GM12878 (cell line): ENCODE measurements at regions not wholly inside any gene's neighbourhood (a gene's known extent, or its start where the extent isn't known, plus 50 kb on each side); places are given as distances from the start of the nearest gene placed in this dataset.

Source experiments
- ATAC-seq: fragments of 200-7000 bp; cut with Tn5 transposase; 3 replicates; pipeline ENCODE4 v1.9.1; 2020; ENCODE audit warnings: mild to moderate bottlenecking, moderate library complexity
- BruUV-seq: library from RNA; stranded (reverse); fragments of 400-500 nt; replicated peaks from 2 replicates; lab custom pipeline; 2021; lab: Mats Ljungman, UMichigan
- CTCF ChIA-PET: fragments of 300-600 bp; sonication (Branson Sonifier 250); formaldehyde crosslinking; extraction: SDS; loops from one replicate; lab custom pipeline; 2021; ENCODE audit warnings: inconsistent platforms; lab: Yijun Ruan, JAX
- POLR2A ChIA-PET: fragments of 350-600 bp; formaldehyde crosslinking; extraction: SDS; loops from one replicate; lab custom pipeline; 2021; ENCODE audit warnings: inconsistent platforms; lab: Charles Lee
- RAD21 ChIA-PET: fragments of 300-600 bp; sonication (Branson Sonifier 250); formaldehyde crosslinking; loops from one replicate; lab custom pipeline; 2023; ENCODE audit warnings: antibody characterized with exemption; ENCODE audit not compliant: unreplicated experiment; lab: Charles Lee
- SMC1A ChIA-PET: fragments of 300-600 bp; sonication (Branson Sonifier 250); formaldehyde crosslinking; loops from one replicate; lab custom pipeline; 2023; ENCODE audit not compliant: unreplicated experiment, uncharacterized antibody; lab: Charles Lee
- DNase-seq: peaks from one replicate; pipeline ENCODE4 v3.0.0-alpha.2; 2011; ENCODE audit warnings: low read depth, low spot score
- FAIRE-seq: peaks from 3 replicates; lab custom pipeline; 2011; peaks lifted over from hg19 to GRCh38; lab: Jason Lieb, UNC
- H2AFZ ChIP-seq: 2 replicates; pipeline ENCODE4 v1.6.0; 2011; ENCODE audit warnings: low read depth, low read length, control low read depth; ENCODE audit not compliant: control insufficient read depth
- H3K27ac ChIP-seq: 2 replicates; pipeline ENCODE4 v1.5.1; 2011; ENCODE audit warnings: control low read depth; ENCODE audit not compliant: control insufficient read depth, insufficient read depth
- H3K27me3 ChIP-seq, 2 experiments: replicated peaks in 1 of 2; 2 replicates each; pipeline versions ENCODE4 v1.6.0 to v1.6.1; 2011; ENCODE audit warnings: low read length in 1 of 2; ENCODE audit not compliant: control insufficient read depth in 2 of 2, insufficient read depth in 2 of 2
- H3K36me3 ChIP-seq, 2 experiments: 2 replicates each; pipeline ENCODE4 v1.5.1; 2011; ENCODE audit warnings: low read length in 1 of 2; ENCODE audit not compliant: control insufficient read depth in 2 of 2, insufficient read depth in 2 of 2
- H3K4me1 ChIP-seq: 2 replicates; pipeline ENCODE4 v1.6.1; 2011; ENCODE audit warnings: mild to moderate bottlenecking, low read length, moderate library complexity, mixed read lengths; ENCODE audit not compliant: control insufficient read depth, insufficient read depth
- H3K4me2 ChIP-seq: 2 replicates; pipeline ENCODE4 v1.6.0; 2011; ENCODE audit warnings: control low read depth; ENCODE audit not compliant: control insufficient read depth, insufficient read depth
- H3K4me3 ChIP-seq: fragments of 200-600 bp; sonication (generic); 2 replicates; pipeline ENCODE4 v1.5.1; 2016
- H3K79me2 ChIP-seq: 2 replicates; pipeline ENCODE4 v1.6.0; 2011; ENCODE audit warnings: low read length; ENCODE audit not compliant: control insufficient read depth, insufficient read depth
- H3K9ac ChIP-seq: 2 replicates; pipeline ENCODE4 v1.8.0; 2011; ENCODE audit warnings: low read length, control low read depth, mixed read lengths; ENCODE audit not compliant: control insufficient read depth, insufficient read depth
- H3K9me3 ChIP-seq: replicated peaks from 3 replicates; pipeline ENCODE4 v1.5.1; 2011; ENCODE audit warnings: mild to moderate bottlenecking, low read length; ENCODE audit not compliant: control insufficient read depth, insufficient read depth
- H4K20me1 ChIP-seq: 2 replicates; pipeline ENCODE4 v1.6.0; 2011; ENCODE audit not compliant: control insufficient read depth, insufficient read depth
- EGR1 ChIP-seq, 2 experiments: IDR thresholded peaks; 1 replicate in 1 of 2; 2 replicates in 1 of 2; pipeline ENCODE4 v1.6.1; 2011 to 2012; ENCODE audit warnings: low read depth in 2 of 2, low read length in 2 of 2, borderline replicate concordance in 1 of 2, mild to moderate bottlenecking in 1 of 2, moderate library complexity in 1 of 2
- JUNB ChIP-seq: IDR thresholded peaks from 2 replicates; pipeline ENCODE4 v1.6.1; 2016; ENCODE audit warnings: antibody characterized with exemption, mild to moderate bottlenecking
- MEF2A ChIP-seq: IDR thresholded peaks from 2 replicates; pipeline ENCODE4 v1.6.1; 2011; ENCODE audit warnings: low read depth, mild to moderate bottlenecking, low read length, moderate library complexity; ENCODE audit not compliant: insufficient read depth
- NFYB ChIP-seq: IDR thresholded peaks from 2 replicates; pipeline ENCODE4 v1.6.1; 2011; ENCODE audit warnings: low read depth, mild to moderate bottlenecking, low read length, improper control_type of control experiment, moderate library complexity; ENCODE audit not compliant: insufficient read depth
- NR2F1 ChIP-seq: fragments of 450-650 bp; conservative IDR thresholded peaks from 2 replicates; pipeline ENCODE4 v1.6.1; 2017; ENCODE audit warnings: mild to moderate bottlenecking
- SMC3 ChIP-seq: IDR thresholded peaks from 2 replicates; pipeline ENCODE4 v1.6.1; 2011; ENCODE audit warnings: low read length, improper control_type of control experiment, borderline replicate concordance
- SPI1 ChIP-seq: IDR thresholded peaks from 2 replicates; pipeline ENCODE4 v1.6.1; 2011; ENCODE audit warnings: low read depth, mild to moderate bottlenecking, low read length, moderate library complexity, borderline replicate concordance; ENCODE audit not compliant: insufficient read depth
- SREBF1 ChIP-seq: IDR thresholded peaks from 2 replicates; pipeline ENCODE4 v1.6.1; 2012; ENCODE audit warnings: mild to moderate bottlenecking, low read length
- STAT1 ChIP-seq: fragments of 450-650 bp; conservative IDR thresholded peaks from 2 replicates; pipeline ENCODE4 v1.6.1; 2014; ENCODE audit warnings: antibody characterized with exemption, mild to moderate bottlenecking
- TCF7 ChIP-seq: IDR thresholded peaks from 2 replicates; pipeline ENCODE4 v1.6.1; 2014; ENCODE audit warnings: antibody characterized with exemption, borderline replicate concordance
- ZBTB40 ChIP-seq: fragments of 450-650 bp; IDR thresholded peaks from 2 replicates; pipeline ENCODE4 v1.6.1; 2016; ENCODE audit warnings: mild to moderate bottlenecking, moderate library complexity, borderline replicate concordance
- WGBS: methylation state at CpG from one replicate; pipeline ENCODE4 v1.1.6; 2016; ENCODE audit warnings: low lambda C conversion rate; ENCODE audit not compliant: insufficient replicate concordance, insufficient coverage; ENCODE audit errors: missing lambda C conversion rate; 5-methylcytosine and 5-hydroxymethylcytosine counted together
- in situ Hi-C: fragments of 300-500 bp; cut with MboI; formaldehyde crosslinking; loops from 9 replicates; pipeline ENCODE4 v1.14.3; 2018; ENCODE audit warnings: mixed read lengths
- intact Hi-C: fragments of 100-400 bp; cut with micrococcal nuclease; formaldehyde crosslinking; loops from one replicate; pipeline ENCODE4 v1.14.2; 2022; ENCODE audit not compliant: unreplicated experiment
- TF ChIP-seq, protein P1 (sequence below): fragments of 450-650 bp; IDR thresholded peaks from 2 replicates; pipeline ENCODE4 v1.6.1; 2017; ENCODE audit warnings: low read depth, mild to moderate bottlenecking, moderate library complexity

DNA sequence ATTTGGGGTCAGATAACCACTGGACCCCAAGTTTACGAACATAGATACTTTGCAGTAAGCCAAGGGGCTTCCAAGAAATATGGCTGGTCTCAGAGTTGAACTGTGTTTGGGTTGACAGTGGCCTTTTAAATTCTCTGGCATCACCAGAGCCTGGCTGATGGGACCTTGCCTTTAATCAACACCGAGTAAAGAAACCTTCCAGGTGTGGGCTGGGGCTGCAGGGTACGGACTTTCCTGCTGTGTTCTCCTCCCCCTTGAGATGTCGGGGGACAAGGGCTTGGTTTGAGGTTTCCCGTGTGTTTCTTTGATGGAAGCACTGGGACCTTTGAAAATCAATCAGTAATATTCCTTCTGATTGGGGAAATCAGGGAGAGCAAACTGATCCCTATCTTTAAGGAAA, 140.1 kb downstream of the MTX3 start:
- no peaks in the 10 kb centered on the region for H3K9me3 ChIP-seq
- no peak overlapping the region for H3K27ac ChIP-seq
- POLR2A ChIA-PET, result no interaction called here
- FAIRE-seq (no peak), DNase-seq (no peak), ATAC-seq (no peak)
- TF ChIP-seq MEF2A (no peak), SREBF1 (no peak), SMC3 (no peak), TCF7 (no peak), JUNB (no peak), ZBTB40 (no peak), STAT1 (no peak), SPI1 (no peak), NR2F1 (no peak), EGR1 (IDR thresholded peaks at IDR 0.05; ENCODE audit: borderline replicate concordance in 1 of 2, low read depth in 2 of 2, low read length in 2 of 2) (no peak), NFYB (no peak)
- TF ChIP-seq, protein P1, sequence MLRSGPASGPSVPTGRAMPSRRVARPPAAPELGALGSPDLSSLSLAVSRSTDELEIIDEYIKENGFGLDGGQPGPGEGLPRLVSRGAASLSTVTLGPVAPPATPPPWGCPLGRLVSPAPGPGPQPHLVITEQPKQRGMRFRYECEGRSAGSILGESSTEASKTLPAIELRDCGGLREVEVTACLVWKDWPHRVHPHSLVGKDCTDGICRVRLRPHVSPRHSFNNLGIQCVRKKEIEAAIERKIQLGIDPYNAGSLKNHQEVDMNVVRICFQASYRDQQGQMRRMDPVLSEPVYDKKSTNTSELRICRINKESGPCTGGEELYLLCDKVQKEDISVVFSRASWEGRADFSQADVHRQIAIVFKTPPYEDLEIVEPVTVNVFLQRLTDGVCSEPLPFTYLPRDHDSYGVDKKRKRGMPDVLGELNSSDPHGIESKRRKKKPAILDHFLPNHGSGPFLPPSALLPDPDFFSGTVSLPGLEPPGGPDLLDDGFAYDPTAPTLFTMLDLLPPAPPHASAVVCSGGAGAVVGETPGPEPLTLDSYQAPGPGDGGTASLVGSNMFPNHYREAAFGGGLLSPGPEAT, result no peak
- no peaks in the 10 kb centered on the region for H3K36me3 ChIP-seq
- peaks cover 0 to 2% of the 10 kb centered on the region in 2 experiments; a peak in 1 of 4 replicates for H3K27me3 ChIP-seq
- 57% methylated on average over 5 of the region's 5 CpGs for WGBS
- H3K9ac ChIP-seq, result no peak overlapping the region
- SMC1A ChIA-PET, result no interaction called here
- H4K20me1 ChIP-seq, result no peaks in the 10 kb centered on the region
- RAD21 ChIA-PET, result no interaction called here
- CTCF ChIA-PET, result interaction anchor here (0.8 kb wide), 1 partner anchor 15 kb away, joined by 3 read pairs; no protein-coding TSS in a partner anchor
- intact Hi-C loops (loop anchor here (10.0 kb wide), 1 partner anchor 826 kb away; no protein-coding TSS in a partner anchor), in situ Hi-C loops (loop anchor here (5.0 kb wide), 1 partner anchor 299 kb away; no protein-coding TSS in a partner anchor)
- H3K4me2 ChIP-seq, result no peak overlapping the region
- no peak overlapping the region for H3K4me3 ChIP-seq
- H3K4me1 ChIP-seq, result no peaks in the 10 kb centered on the region
- no peaks in the 10 kb centered on the region for H3K79me2 ChIP-seq
- H2AFZ ChIP-seq, result no peak overlapping the region
- BruUV-seq, result no TSS peak
